ENCODE measurements at regions not wholly inside any gene's neighbourhood (a gene's known extent, or its start where the extent isn't known, plus 50 kb on each side); places are given as distances from the start of the nearest gene placed in this dataset.
A peak's percentile ranks its signal among the peaks of the same experiment; 100 is the strongest.

GRCh38 chr3:154018100-154018696, 103.0 kb upstream of the ARHGEF26 start:
- Histone ChIP-seq H3K4me3 (no peak overlapping the region), H3K79me2 (ENCODE audit: control insufficient read depth, insufficient read depth, low read length) (no peaks in the 10 kb centered on the region), H3K27ac (ENCODE audit: control insufficient read depth, insufficient read depth) (no peak overlapping the region), H3K27me3 (replicated peaks in 1 of 2; ENCODE audit: control insufficient read depth in 2 of 2, insufficient read depth in 2 of 2, low read length in 1 of 2) (no peaks in the 10 kb centered on the region), H4K20me1 (ENCODE audit: control insufficient read depth, insufficient read depth) (no peaks in the 10 kb centered on the region), H3K9ac (ENCODE audit: control insufficient read depth, insufficient read depth, low read length) (no peak overlapping the region), H3K4me1 (ENCODE audit: control insufficient read depth, insufficient read depth, low read length) (no peaks in the 10 kb centered on the region), H2AFZ (ENCODE audit: control insufficient read depth, low read depth, low read length) (no peak overlapping the region), H3K4me2 (ENCODE audit: control insufficient read depth, insufficient read depth) (no peak overlapping the region), H3K36me3 (ENCODE audit: control insufficient read depth in 2 of 2, insufficient read depth in 2 of 2, low read length in 1 of 2) (no peaks in the 10 kb centered on the region), H3K9me3 (replicated peaks; ENCODE audit: control insufficient read depth, insufficient read depth, low read length) (no peaks in the 10 kb centered on the region)
- WGBS (ENCODE audit: insufficient coverage, insufficient replicate concordance, low lambda C conversion rate, missing lambda C conversion rate): 22% methylated on average over 3 of the region's 3 CpGs
- ChIA-PET CTCF (interaction anchor here (0.6 to 2.1 kb wide), 15 partner anchors 8 to 991 kb away, joined by 3 to 6 read pairs (median 3); no protein-coding TSS in a partner anchor), RAD21 (ENCODE audit: unreplicated experiment) (interaction anchor here (0.5 to 1.8 kb wide), 4 partner anchors 14 to 975 kb away, joined by 3 to 4 read pairs (median 3); no protein-coding TSS in a partner anchor), POLR2A (no interaction called here), SMC1A (ENCODE audit: uncharacterized antibody, unreplicated experiment) (interaction anchor here (0.9 to 1.2 kb wide), 3 partner anchors 14 to 184 kb away, joined by 3 read pairs; no protein-coding TSS in a partner anchor)
- DNase-seq (ENCODE audit: low read depth, low spot score) (peak; percentile 11), ATAC-seq (peak; percentile 92), FAIRE-seq (peak; percentile 81)
- BruUV-seq (replicated peaks): no TSS peak
- intact Hi-C loops (cut with micrococcal nuclease; ENCODE audit: unreplicated experiment): loop anchor here (1.0 to 5.0 kb wide), 3 partner anchors 161 to 991 kb away; no protein-coding TSS in a partner anchor
- in situ Hi-C loops (cut with MboI): loop anchor here (10.0 kb wide), 1 partner anchor 983 kb away; no protein-coding TSS in a partner anchor
- TF ChIP-seq EZH2 (IDR thresholded peaks at IDR 0.05; ENCODE audit: borderline replicate concordance, control insufficient read depth, low read depth, low read length) (no peak), JUNB (IDR thresholded peaks at IDR 0.05) (no peak), CREM (IDR thresholded peaks at IDR 0.05; ENCODE audit: low read depth) (no peak), BMI1 (IDR thresholded peaks at IDR 0.05; ENCODE audit: borderline replicate concordance) (no peak), RUNX3 (IDR thresholded peaks at IDR 0.05; ENCODE audit: low read length) (peak; percentile 40), BCL3 (IDR thresholded peaks at IDR 0.05; ENCODE audit: borderline replicate concordance, insufficient read depth, low read depth, low read length, poor library complexity, severe bottlenecking) (no peak), CTCF (IDR thresholded peaks at IDR 0.05 in 2 of 3, conservative IDR thresholded peaks at IDR 0.05 in 1 of 3; ENCODE audit: control insufficient read depth in 2 of 3, extremely low read depth in 1 of 3, insufficient read depth in 1 of 3, low read depth in 3 of 3, low read length in 3 of 3) (peak; percentile 65 to 68 (median 67)), BACH1 (IDR thresholded peaks at IDR 0.05; ENCODE audit: borderline replicate concordance) (no peak), SMC3 (IDR thresholded peaks at IDR 0.05; ENCODE audit: borderline replicate concordance, low read length) (peak; percentile 58; the same call in 1 of the 2 replicates), RELB (IDR thresholded peaks at IDR 0.05; ENCODE audit: low read depth) (no peak), YY1 (IDR thresholded peaks at IDR 0.05; ENCODE audit: low read depth, low read length) (0 out of 2 replicates have a peak, but pooled peaks have one; percentile 24), SMARCA5 (IDR thresholded peaks at IDR 0.05) (no peak), MLLT1 (IDR thresholded peaks at IDR 0.05) (no peak), PAX5 (IDR thresholded peaks at IDR 0.05; ENCODE audit: borderline replicate concordance, low read depth, low read length) (no peak), FOXM1 (IDR thresholded peaks at IDR 0.05; ENCODE audit: low read depth, low read length) (no peak), RCOR1 (conservative IDR thresholded peaks at IDR 0.05; ENCODE audit: low read depth, low read length) (no peak), ZNF274 (IDR thresholded peaks at IDR 0.05; ENCODE audit: insufficient read depth, insufficient read length) (no peak), NFIC (IDR thresholded peaks at IDR 0.05; ENCODE audit: low read depth, low read length) (no peak), KDM1A (IDR thresholded peaks at IDR 0.05; ENCODE audit: borderline replicate concordance) (no peak)

Data from GM12878 (cell line).